OCI-LY3 (cell line): ENCODE measurements at regions not wholly inside any gene's neighbourhood (a gene's known extent, or its start where the extent isn't known, plus 50 kb on each side); places are given as distances from the start of the nearest gene placed in this dataset.

Experiments used
- H2AFZ ChIP-seq: fragments of 200-600, 300-600 bp; shearing (Covaris generic); 2 replicates; pipeline ENCODE4 v1.6.0; 2014; ENCODE audit warnings: antibody characterized with exemption, low read depth, low read length
- H3K27ac ChIP-seq: fragments of 200-600, 300-600 bp; sonication (generic); 2 replicates; pipeline ENCODE4 v1.5.1; 2014; ENCODE audit warnings: mild to moderate bottlenecking, low read length, moderate library complexity, mixed read lengths
- H3K27me3 ChIP-seq: fragments of 200-600, 300-600 bp; sonication (generic); 2 replicates; pipeline ENCODE4 v1.6.1; 2014; ENCODE audit warnings: low read depth, low read length, mixed read lengths
- H3K36me3 ChIP-seq: fragments of 200-600, 300-600 bp; sonication (generic); replicated peaks from 2 replicates; pipeline ENCODE3; 2014; ENCODE audit warnings: low read depth, low read length, mixed read lengths
- H3K4me1 ChIP-seq: fragments of 300-600, 200-600 bp; sonication (generic); 2 replicates; pipeline ENCODE4 v1.6.1; 2014; ENCODE audit warnings: low read length, mixed read lengths
- H3K4me2 ChIP-seq: fragments of 200-600, 300-600 bp; sonication (generic); 2 replicates; pipeline ENCODE4 v1.6.1; 2014; ENCODE audit warnings: low read length, mixed read lengths
- H3K4me3 ChIP-seq: fragments of 300-600, 200-600 bp; sonication (generic); 2 replicates; pipeline ENCODE4 v1.5.1; 2014; ENCODE audit warnings: antibody characterized with exemption, mild to moderate bottlenecking, low read length, moderate library complexity
- H3K79me2 ChIP-seq: fragments of 300-600, 200-600 bp; shearing (Covaris generic); 2 replicates; pipeline ENCODE4 v1.6.1; 2014; ENCODE audit warnings: mild to moderate bottlenecking, low read length, mixed read lengths
- H3K9ac ChIP-seq: fragments of 300-600, 200-600 bp; shearing (Covaris generic); 2 replicates; pipeline ENCODE4 v1.6.0; 2014; ENCODE audit warnings: mild to moderate bottlenecking, low read length, moderate library complexity
- H3K9me3 ChIP-seq: fragments of 200-600, 300-600 bp; shearing (Covaris generic); 2 replicates; pipeline ENCODE4 v1.6.1; 2014; ENCODE audit warnings: low read length, mixed read lengths; ENCODE audit not compliant: insufficient read depth
- H4K20me1 ChIP-seq: fragments of 200-600, 300-600 bp; sonication (generic); 2 replicates; pipeline ENCODE4 v1.6.1; 2016; ENCODE audit warnings: low read length, mixed read lengths; ENCODE audit not compliant: insufficient read depth
- EZH2phosphoT487 ChIP-seq: fragments of 200-600 bp; shearing (Covaris generic); IDR thresholded peaks from 2 replicates; pipeline ENCODE4 v1.6.1; 2018; ENCODE audit warnings: antibody characterized with exemption, mixed run types, low read depth
- TF ChIP-seq, protein P1 (sequence below): fragments of 200-600, 300-600 bp; sonication (generic); IDR thresholded peaks from 2 replicates; pipeline ENCODE4 v1.5.1; 2014; ENCODE audit warnings: antibody characterized with exemption, low read length, low read depth

DNA sequence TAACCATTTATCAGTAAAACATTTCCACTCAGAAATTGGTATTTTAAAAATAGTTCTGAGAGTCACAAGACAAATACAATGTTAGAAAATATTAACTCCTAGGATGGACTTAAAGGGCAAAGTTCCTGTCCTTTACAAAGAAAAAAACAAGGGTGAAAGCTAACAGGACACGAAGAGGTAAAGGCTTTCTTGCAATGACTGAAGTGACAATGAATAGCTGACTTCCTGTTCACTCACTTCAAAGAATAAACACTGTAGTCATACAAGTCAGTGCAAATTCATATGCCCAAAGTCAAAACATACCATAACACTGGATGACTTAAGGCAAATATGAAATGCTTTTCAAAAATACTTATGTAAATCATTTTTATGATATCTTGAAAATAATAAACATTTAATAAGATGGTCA, 1389.8 kb upstream of the ALCAM start:
- H3K36me3 ChIP-seq = no peaks in the 10 kb centered on the region
- no peak overlapping the region for H3K27ac ChIP-seq
- TF ChIP-seq, protein P1, sequence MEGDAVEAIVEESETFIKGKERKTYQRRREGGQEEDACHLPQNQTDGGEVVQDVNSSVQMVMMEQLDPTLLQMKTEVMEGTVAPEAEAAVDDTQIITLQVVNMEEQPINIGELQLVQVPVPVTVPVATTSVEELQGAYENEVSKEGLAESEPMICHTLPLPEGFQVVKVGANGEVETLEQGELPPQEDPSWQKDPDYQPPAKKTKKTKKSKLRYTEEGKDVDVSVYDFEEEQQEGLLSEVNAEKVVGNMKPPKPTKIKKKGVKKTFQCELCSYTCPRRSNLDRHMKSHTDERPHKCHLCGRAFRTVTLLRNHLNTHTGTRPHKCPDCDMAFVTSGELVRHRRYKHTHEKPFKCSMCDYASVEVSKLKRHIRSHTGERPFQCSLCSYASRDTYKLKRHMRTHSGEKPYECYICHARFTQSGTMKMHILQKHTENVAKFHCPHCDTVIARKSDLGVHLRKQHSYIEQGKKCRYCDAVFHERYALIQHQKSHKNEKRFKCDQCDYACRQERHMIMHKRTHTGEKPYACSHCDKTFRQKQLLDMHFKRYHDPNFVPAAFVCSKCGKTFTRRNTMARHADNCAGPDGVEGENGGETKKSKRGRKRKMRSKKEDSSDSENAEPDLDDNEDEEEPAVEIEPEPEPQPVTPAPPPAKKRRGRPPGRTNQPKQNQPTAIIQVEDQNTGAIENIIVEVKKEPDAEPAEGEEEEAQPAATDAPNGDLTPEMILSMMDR = no peak
- TF ChIP-seq EZH2phosphoT487 = no peak
- H3K4me1 ChIP-seq = 0 out of 2 replicates have a peak, but pooled peaks cover 4% of the 10 kb centered on the region
- H4K20me1 ChIP-seq = no peaks in the 10 kb centered on the region
- peak overlapping the region; percentile 57; the same call in 1 of the 2 replicates for H2AFZ ChIP-seq
- peak overlapping the region; percentile 20 for H3K4me2 ChIP-seq
- no peak overlapping the region for H3K9ac ChIP-seq
- H3K79me2 ChIP-seq = no peaks in the 10 kb centered on the region
- no peaks in the 10 kb centered on the region for H3K27me3 ChIP-seq
- no peaks in the 10 kb centered on the region for H3K9me3 ChIP-seq
- no peak overlapping the region for H3K4me3 ChIP-seq

DNA sequence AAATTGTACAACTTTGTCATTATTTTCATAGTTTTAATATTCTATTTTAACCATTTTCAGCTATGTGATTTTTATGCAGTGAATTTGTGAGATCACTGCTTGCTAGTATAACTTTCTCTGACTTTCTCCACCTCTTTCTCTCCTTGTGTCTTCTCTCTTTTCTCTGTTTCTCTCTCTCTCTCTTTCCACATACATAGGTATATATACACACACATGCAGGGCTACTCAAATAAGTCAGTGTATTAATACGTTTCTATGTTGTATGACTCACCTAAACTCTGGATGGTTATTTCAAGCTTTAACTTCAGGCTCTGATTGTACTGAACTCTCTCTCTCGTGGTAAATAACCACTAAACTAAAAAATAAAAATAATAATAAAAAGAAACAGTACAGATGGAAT, 1389.3 kb upstream of the ALCAM start:
- TF ChIP-seq, protein P1 = no peak
- TF ChIP-seq EZH2phosphoT487 = no peak
- H3K79me2 ChIP-seq = no peaks in the 10 kb centered on the region
- H3K27me3 ChIP-seq = no peaks in the 10 kb centered on the region
- H2AFZ ChIP-seq = no peak overlapping the region
- no peaks in the 10 kb centered on the region for H3K9me3 ChIP-seq
- no peak overlapping the region for H3K9ac ChIP-seq
- H4K20me1 ChIP-seq = no peaks in the 10 kb centered on the region
- no peak overlapping the region for H3K4me3 ChIP-seq
- no peaks in the 10 kb centered on the region for H3K36me3 ChIP-seq
- H3K27ac ChIP-seq = no peak overlapping the region
- H3K4me2 ChIP-seq = no peak overlapping the region
- 0 out of 2 replicates have a peak, but pooled peaks cover 4% of the 10 kb centered on the region for H3K4me1 ChIP-seq

DNA sequence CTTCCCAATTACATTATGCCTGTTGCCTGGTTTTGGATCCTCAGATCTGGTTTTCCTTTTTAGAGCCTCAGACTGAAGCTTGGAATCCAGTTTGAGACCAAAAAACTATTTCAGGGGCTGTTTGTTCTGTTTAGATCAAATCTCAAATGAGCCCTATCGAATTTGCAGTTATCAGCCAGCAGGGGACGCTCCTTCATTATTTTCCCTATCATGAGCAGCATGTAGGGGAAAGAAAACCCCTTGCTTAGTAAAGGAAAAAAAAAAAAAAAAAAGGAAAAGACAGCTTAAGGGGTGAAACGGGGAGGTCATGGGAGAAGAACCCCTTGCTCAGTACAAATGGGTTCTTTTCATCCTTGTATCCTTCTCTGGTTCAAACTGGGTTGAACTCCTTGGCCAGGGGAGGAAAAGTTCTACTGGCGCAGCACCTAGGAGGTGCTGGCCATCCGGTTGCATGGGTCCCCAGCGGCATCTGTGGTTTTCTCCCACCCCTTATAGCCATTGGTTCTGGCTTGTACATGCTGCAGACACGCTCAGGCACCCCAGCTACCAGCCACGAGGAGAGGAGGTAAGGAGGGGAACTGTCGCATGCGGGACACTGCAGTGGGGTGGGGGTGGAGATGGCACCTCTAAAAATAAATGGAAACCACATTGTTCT, 1375.1 kb upstream of the ALCAM start:
- H3K79me2 ChIP-seq = no peaks in the 10 kb centered on the region
- TF ChIP-seq EZH2phosphoT487 = no peak
- TF ChIP-seq, protein P1 = peak; percentile 83
- H3K9me3 ChIP-seq = no peaks in the 10 kb centered on the region
- H2AFZ ChIP-seq = 0 out of 2 replicates have a peak overlapping the region, but pooled peaks have one; percentile 39
- no peak overlapping the region; the same call in 1 of the 2 replicates for H3K4me2 ChIP-seq
- no peak overlapping the region for H3K4me3 ChIP-seq
- H3K9ac ChIP-seq = no peak overlapping the region
- no peak overlapping the region for H3K27ac ChIP-seq
- no peaks in the 10 kb centered on the region for H4K20me1 ChIP-seq
- no peaks in the 10 kb centered on the region for H3K36me3 ChIP-seq
- H3K4me1 ChIP-seq = no peaks in the 10 kb centered on the region
- H3K27me3 ChIP-seq = no peaks in the 10 kb centered on the region

DNA sequence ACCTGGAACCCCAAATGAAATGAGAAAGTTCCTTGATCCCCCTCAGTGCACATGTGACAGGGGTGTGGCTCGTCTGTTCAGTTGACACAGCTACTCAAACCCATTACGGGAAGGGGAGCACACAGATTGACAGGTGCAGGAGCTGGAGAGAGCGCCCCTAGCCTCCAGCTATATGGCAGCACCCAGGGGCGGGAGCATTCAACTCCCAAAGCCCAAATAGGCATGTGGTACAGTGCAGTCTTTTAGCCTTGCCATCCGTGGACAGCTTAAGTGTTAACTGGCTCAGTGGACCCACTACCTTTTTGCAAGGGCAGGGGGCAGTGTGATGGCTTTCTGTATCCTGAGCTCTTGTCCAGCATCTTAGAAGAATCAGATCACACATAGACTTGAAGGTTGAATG, 1374.2 kb upstream of the ALCAM start:
- Histone ChIP-seq H3K36me3 (no peaks in the 10 kb centered on the region), H3K79me2 (no peaks in the 10 kb centered on the region), H3K27me3 (no peaks in the 10 kb centered on the region), H3K4me3 (no peak overlapping the region), H3K27ac (no peak overlapping the region), H4K20me1 (no peaks in the 10 kb centered on the region), H3K4me1 (no peaks in the 10 kb centered on the region), H3K9me3 (no peaks in the 10 kb centered on the region), H3K9ac (no peak overlapping the region), H2AFZ (no peak overlapping the region), H3K4me2 (no peak overlapping the region)
- no peak for TF ChIP-seq EZH2phosphoT487
- TF ChIP-seq, protein P1 = 0 out of 2 replicates have a peak, but pooled peaks have one; percentile 13
